ENCODE measurements at regions not wholly inside any gene's neighbourhood (a gene's known extent, or its start where the extent isn't known, plus 50 kb on each side); places are given as distances from the start of the nearest gene placed in this dataset.

- TF ChIP-seq, protein P1, sequence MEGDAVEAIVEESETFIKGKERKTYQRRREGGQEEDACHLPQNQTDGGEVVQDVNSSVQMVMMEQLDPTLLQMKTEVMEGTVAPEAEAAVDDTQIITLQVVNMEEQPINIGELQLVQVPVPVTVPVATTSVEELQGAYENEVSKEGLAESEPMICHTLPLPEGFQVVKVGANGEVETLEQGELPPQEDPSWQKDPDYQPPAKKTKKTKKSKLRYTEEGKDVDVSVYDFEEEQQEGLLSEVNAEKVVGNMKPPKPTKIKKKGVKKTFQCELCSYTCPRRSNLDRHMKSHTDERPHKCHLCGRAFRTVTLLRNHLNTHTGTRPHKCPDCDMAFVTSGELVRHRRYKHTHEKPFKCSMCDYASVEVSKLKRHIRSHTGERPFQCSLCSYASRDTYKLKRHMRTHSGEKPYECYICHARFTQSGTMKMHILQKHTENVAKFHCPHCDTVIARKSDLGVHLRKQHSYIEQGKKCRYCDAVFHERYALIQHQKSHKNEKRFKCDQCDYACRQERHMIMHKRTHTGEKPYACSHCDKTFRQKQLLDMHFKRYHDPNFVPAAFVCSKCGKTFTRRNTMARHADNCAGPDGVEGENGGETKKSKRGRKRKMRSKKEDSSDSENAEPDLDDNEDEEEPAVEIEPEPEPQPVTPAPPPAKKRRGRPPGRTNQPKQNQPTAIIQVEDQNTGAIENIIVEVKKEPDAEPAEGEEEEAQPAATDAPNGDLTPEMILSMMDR (tag by site-specific recombination; IDR thresholded peaks at IDR 0.05) = no peak
- TF ChIP-seq, protein P2, sequence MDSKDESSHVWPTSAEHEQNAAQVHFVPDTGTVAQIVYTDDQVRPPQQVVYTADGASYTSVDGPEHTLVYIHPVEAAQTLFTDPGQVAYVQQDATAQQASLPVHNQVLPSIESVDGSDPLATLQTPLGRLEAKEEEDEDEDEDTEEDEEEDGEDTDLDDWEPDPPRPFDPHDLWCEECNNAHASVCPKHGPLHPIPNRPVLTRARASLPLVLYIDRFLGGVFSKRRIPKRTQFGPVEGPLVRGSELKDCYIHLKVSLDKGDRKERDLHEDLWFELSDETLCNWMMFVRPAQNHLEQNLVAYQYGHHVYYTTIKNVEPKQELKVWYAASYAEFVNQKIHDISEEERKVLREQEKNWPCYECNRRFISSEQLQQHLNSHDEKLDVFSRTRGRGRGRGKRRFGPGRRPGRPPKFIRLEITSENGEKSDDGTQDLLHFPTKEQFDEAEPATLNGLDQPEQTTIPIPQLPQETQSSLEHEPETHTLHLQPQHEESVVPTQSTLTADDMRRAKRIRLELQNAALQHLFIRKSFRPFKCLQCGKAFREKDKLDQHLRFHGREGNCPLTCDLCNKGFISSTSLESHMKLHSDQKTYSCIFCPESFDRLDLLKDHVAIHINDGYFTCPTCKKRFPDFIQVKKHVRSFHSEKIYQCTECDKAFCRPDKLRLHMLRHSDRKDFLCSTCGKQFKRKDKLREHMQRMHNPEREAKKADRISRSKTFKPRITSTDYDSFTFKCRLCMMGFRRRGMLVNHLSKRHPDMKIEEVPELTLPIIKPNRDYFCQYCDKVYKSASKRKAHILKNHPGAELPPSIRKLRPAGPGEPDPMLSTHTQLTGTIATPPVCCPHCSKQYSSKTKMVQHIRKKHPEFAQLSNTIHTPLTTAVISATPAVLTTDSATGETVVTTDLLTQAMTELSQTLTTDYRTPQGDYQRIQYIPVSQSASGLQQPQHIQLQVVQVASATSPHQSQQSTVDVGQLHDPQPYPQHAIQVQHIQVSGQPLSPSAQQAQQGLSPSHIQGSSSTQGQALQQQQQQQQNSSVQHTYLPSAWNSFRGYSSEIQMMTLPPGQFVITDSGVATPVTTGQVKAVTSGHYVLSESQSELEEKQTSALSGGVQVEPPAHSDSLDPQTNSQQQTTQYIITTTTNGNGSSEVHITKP (tag by site-specific recombination; IDR thresholded peaks at IDR 0.05) = no peak
- TF ChIP-seq ZNF488 (tag by site-specific recombination; IDR thresholded peaks at IDR 0.05) = no peak
- TF ChIP-seq, protein P3, sequence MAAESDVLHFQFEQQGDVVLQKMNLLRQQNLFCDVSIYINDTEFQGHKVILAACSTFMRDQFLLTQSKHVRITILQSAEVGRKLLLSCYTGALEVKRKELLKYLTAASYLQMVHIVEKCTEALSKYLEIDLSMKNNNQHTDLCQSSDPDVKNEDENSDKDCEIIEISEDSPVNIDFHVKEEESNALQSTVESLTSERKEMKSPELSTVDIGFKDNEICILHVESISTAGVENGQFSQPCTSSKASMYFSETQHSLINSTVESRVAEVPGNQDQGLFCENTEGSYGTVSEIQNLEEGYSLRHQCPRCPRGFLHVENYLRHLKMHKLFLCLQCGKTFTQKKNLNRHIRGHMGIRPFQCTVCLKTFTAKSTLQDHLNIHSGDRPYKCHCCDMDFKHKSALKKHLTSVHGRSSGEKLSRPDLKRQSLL (tag by site-specific recombination; IDR thresholded peaks at IDR 0.05) = no peak
- no peak for TF ChIP-seq YY1 (tag by site-specific recombination; IDR thresholded peaks at IDR 0.05)
- TF ChIP-seq ZNF274 (IDR thresholded peaks at IDR 0.05; ENCODE audit: low read length) = no peak
- no peak for TF ChIP-seq ZNF274 (tag by site-specific recombination; IDR thresholded peaks at IDR 0.05; ENCODE audit: borderline replicate concordance)
- TF ChIP-seq SALL2 (tag by site-specific recombination; IDR thresholded peaks at IDR 0.05; ENCODE audit: borderline replicate concordance) = no peak
- no peak for TF ChIP-seq ZBTB7A (tag by site-specific recombination; IDR thresholded peaks at IDR 0.05; ENCODE audit: low read depth)
- no peak for TF ChIP-seq SP7 (tag by site-specific recombination; IDR thresholded peaks at IDR 0.05)
- no peak for TF ChIP-seq ZSCAN30 (tag by site-specific recombination; IDR thresholded peaks at IDR 0.05)
- TF ChIP-seq ZNF26 (tag by site-specific recombination; IDR thresholded peaks at IDR 0.05) = no peak
- TF ChIP-seq ZNF777 (tag by site-specific recombination; IDR thresholded peaks at IDR 0.05; ENCODE audit: borderline replicate concordance) = no peak
Measured at GRCh38 chr13:81058916-81059290, 718.0 kb upstream of the SPRY2 start.
